Stromal cell of bone marrow (primary cell): ENCODE measurements at regions not wholly inside any gene's neighbourhood (a gene's known extent, or its start where the extent isn't known, plus 50 kb on each side); places are given as distances from the start of the nearest gene placed in this dataset.
"Not testable (repeated sequence)": the region's sequence is repeated elsewhere in the genome, so short reads cannot be mapped to it uniquely, and the experiment has no call there.

Source experiments
- DNase-seq: peaks from one replicate; pipeline ENCODE4 v3.0.0-alpha.2; 2012; ENCODE audit warnings: low read depth

GRCh38 chr4:54852054-54852453, 194.3 kb downstream of the KIT start:
- DNase-seq: no peak

- DNase-seq: no peak
These were observed 187.2 kb downstream of the KIT start for GRCh38 chr4:54844911-54845310.

- DNase-seq: no peak
These were observed 186.2 kb downstream of the KIT start for GRCh38 chr4:54843946-54844345.

- no peak for DNase-seq
These were observed 185.3 kb downstream of the KIT start for GRCh38 chr4:54843106-54843505.

- no peak for DNase-seq
These were observed 184.9 kb downstream of the KIT start for GRCh38 chr4:54842656-54843055.

GRCh38 chr4:54842226-54842625, 184.5 kb downstream of the KIT start:
- no peak for DNase-seq

GRCh38 chr4:54840992-54841768, 183.4 kb downstream of the KIT start:
- peak; percentile 12 for DNase-seq

GRCh38 chr4:54840430-54840829, 182.7 kb downstream of the KIT start:
- DNase-seq: no peak

- no peak for DNase-seq
These were observed 180.5 kb downstream of the KIT start for GRCh38 chr4:54838301-54838700.

- DNase-seq: peak; percentile 11
These were observed 179.9 kb downstream of the KIT start for GRCh38 chr4:54837576-54838140.

GRCh38 chr4:54828361-54828760, 170.6 kb downstream of the KIT start:
- not testable (repeated sequence) for DNase-seq

- no peak for DNase-seq
These were observed 165.9 kb downstream of the KIT start for GRCh38 chr4:54823616-54824015.

GRCh38 chr4:54819034-54819433, 161.3 kb downstream of the KIT start:
- no peak for DNase-seq

- no peak for DNase-seq
These were observed 160.7 kb downstream of the KIT start for GRCh38 chr4:54818481-54818880.

GRCh38 chr4:54813674-54814073, 155.9 kb downstream of the KIT start:
- no peak for DNase-seq

GRCh38 chr4:54806351-54806750, 148.6 kb downstream of the KIT start:
- DNase-seq: no peak

- no peak for DNase-seq
These were observed 144.6 kb downstream of the KIT start for GRCh38 chr4:54802336-54802735.

- no peak for DNase-seq
These were observed 143.2 kb downstream of the KIT start for GRCh38 chr4:54800831-54801530.

GRCh38 chr4:54794579-54794978, 136.8 kb downstream of the KIT start:
- DNase-seq: no peak

- DNase-seq: no peak
These were observed 136.2 kb downstream of the KIT start for GRCh38 chr4:54793856-54794422.
